ENCODE measurements at regions not wholly inside any gene's neighbourhood (a gene's known extent, or its start where the extent isn't known, plus 50 kb on each side); places are given as distances from the start of the nearest gene placed in this dataset.
"Not testable (repeated sequence)": the region's sequence is repeated elsewhere in the genome, so short reads cannot be mapped to it uniquely, and the experiment has no call there.

DNA sequence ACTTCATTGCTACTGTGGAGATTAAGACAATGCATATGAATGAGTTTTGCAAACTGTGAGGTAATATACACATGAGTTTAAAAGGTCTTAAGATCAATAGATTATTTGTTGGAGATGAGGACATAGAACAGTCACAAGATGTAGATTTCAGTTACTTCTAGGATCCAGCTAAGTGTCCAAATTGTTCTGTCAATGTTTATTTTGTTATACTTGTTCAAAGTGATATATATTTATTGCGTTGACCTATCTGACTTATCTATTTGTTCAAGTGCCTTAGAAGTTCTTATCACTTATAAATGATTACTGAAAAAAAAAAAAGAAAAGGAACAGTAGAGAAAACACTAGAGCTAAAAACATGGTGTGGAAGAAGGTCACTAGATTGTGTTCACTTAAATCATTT is 75.6 kb upstream of the GRIN3A start:
- no peak for TF ChIP-seq POLR2A (IDR thresholded peaks at IDR 0.05; ENCODE audit: low read depth, low read length)
- no peak for DNase-seq (ENCODE audit: insufficient read length, low spot score)
- no peak for FAIRE-seq

DNA sequence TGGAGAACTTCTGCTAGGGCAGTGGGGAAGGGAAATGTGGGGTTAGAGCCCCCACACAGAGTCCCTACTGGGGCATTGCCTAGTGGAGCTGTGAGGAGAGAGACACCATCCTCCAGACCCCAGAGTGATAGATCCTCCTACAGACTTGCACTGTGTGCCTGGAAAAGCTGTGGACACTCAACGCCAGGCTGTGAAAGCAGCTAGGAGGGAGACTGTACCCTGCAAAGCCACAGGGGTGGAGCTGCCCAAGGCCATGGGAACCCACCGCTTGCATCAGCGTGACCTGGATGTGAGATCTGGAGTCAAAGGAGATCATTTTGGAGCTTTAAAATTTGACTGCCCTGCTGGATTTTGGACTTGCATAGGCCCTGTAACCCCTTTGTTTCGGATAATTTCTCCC is 69.4 kb upstream of the GRIN3A start:
- DNase-seq (ENCODE audit: insufficient read length, low spot score); FAIRE-seq: not testable (repeated sequence)

DNA sequence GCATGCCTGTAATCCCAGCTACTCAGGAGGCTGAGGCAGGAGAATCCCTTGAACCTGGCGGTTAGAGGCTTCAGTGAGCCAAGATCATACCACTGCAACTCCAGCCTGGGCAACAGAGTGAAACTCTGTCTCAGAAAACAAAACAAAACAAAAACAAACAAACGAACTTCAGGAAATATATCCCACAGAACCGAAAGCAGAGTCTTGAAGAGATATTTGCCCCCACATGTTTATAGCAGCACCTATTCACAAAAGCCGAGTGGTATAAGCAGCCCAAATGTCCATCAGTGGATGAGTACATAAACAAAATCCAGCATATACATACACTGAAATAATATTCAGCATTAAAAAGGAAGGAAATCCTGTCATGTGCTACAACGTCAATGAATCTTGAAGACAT is 57.6 kb upstream of the GRIN3A start:
- FAIRE-seq (peak; percentile 33), DNase-seq (ENCODE audit: insufficient read length, low spot score) (no peak)
- no peak for TF ChIP-seq POLR2A (IDR thresholded peaks at IDR 0.05; ENCODE audit: low read depth, low read length)

DNA sequence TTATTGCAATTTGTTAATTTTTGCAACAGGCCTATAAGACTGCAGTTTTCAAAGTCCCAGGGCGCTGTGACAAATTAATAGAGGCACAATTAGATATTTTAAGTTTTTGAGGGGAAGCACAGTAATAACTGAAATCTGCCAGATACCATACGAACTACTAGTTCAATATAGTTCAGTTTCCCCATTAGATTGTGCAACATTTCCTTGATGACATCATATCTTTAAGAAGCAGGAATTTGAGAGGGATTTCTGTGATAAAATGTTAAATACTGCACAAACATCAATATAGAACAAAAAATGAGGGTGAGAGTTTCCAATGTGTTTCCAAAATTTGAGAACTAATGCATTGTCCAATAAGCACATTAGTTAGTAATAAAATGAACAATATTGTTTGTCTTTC is 56.7 kb upstream of the GRIN3A start:
- FAIRE-seq (peak; percentile 23), DNase-seq (ENCODE audit: insufficient read length, low spot score) (no peak)
- TF ChIP-seq POLR2A (IDR thresholded peaks at IDR 0.05; ENCODE audit: low read depth, low read length) = no peak

DNA sequence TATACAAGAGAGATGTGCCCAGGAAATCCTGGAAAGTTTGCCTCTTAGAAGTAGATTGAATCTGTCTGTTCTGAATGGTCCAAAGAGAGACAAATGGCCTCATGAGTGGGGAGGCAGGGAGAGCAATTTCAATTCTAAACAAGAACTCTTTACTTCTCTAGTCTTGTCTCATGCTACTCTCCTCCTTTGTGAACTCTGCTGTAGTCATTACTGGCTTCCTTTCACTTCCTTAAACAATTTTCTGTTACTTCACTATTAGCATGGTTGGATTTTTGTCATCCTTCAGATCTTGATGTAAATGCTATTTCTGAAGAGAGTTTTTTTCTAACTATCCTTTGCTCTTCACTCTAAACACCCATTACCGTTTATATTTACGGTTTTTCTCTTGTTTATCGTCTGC is 54.0 kb upstream of the GRIN3A start:
- FAIRE-seq (no peak), DNase-seq (ENCODE audit: insufficient read length, low spot score) (no peak)
- TF ChIP-seq POLR2A (IDR thresholded peaks at IDR 0.05; ENCODE audit: low read depth, low read length) = no peak

DNA sequence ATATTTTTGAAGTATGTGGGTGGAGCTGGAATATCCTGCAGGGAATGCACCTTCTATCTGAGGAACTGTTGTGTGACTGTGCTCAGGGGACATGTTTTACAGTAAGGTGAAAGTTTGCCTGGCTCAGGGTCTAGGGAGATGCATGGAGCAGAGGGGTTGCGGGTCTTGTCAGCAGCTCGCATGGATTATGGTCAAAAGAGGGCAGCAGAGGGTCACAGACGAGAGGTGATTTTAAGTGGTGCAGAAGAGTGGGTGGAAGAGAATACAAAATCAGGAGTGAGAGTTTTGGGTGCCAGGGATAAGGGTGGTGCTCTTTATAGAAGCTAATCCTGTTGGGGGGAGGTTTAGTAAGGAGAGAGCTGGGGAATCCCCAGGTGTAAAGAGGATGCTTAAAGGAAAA is 53.5 kb upstream of the GRIN3A start:
- FAIRE-seq (peak; percentile 89), DNase-seq (ENCODE audit: insufficient read length, low spot score) (peak; percentile 15)
- TF ChIP-seq POLR2A (IDR thresholded peaks at IDR 0.05; ENCODE audit: low read depth, low read length) = no peak

DNA sequence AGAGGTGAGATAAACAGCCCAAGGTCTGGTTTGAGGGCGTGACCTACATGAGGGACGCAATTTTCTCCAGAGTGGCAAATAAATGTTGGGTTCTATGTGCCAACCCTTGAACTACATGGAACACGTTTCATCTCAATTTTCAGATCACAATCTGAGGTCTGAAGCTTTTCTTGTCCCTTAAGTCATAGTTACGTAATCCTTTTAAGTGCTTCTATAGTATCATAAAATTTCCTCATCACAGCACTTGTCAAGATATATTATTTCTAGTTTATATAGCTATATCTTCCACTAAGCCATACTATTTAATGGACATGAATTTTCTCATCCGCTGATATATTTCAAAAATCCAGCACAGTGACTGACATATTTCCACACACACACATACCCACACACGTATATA is 53.1 kb upstream of the GRIN3A start:
- no peak for DNase-seq (ENCODE audit: insufficient read length, low spot score)
- no peak for FAIRE-seq
- TF ChIP-seq POLR2A (IDR thresholded peaks at IDR 0.05; ENCODE audit: low read depth, low read length) = no peak

Measured in H54 (cell line).